Activated CD4-positive, alpha-beta T cell treated with anti-CD3 and anti-CD28 coated beads, Interleukin-2, amount 10 ng/mL, durations not matched to agents 7 days and 5 days (primary cell): ENCODE measurements at regions not wholly inside any gene's neighbourhood (a gene's known extent, or its start where the extent isn't known, plus 50 kb on each side); places are given as distances from the start of the nearest gene placed in this dataset.

Experiments
- CTCF ChIA-PET: fragments of 350-600 bp; sonication (Branson Sonifier 250); formaldehyde crosslinking; loops from one replicate; lab custom pipeline; 2021; ENCODE audit warnings: antibody characterized with exemption; lab: Charles Lee
- POLR2A ChIA-PET: fragments of 350-600 bp; sonication (Branson Sonifier 250); formaldehyde crosslinking; loops from one replicate; lab custom pipeline; 2021; ENCODE audit warnings: antibody characterized with exemption; lab: Charles Lee
- DNase-seq: peaks from one replicate; pipeline ENCODE4 v3.0.0-alpha.2; 2020
- H3K27ac Mint-ChIP-seq: one replicate; pipeline ENCODE4 v1.8.0; 2021; ENCODE audit warnings: mild to moderate bottlenecking, moderate library complexity, mixed read lengths
- H3K27me3 Mint-ChIP-seq: one replicate; pipeline ENCODE4 v1.8.0; 2021; ENCODE audit warnings: mixed read lengths
- H3K36me3 Mint-ChIP-seq: one replicate; pipeline ENCODE4 v1.8.0; 2021; ENCODE audit warnings: low read depth, mixed read lengths
- H3K4me1 Mint-ChIP-seq: one replicate; pipeline ENCODE4 v1.8.0; 2021; ENCODE audit warnings: mixed read lengths
- H3K4me3 Mint-ChIP-seq: one replicate; pipeline ENCODE4 v1.8.0; 2021; ENCODE audit warnings: mild to moderate bottlenecking, moderate library complexity, mixed read lengths
- H3K9me3 Mint-ChIP-seq: one replicate; pipeline ENCODE4 v1.8.0; 2021; ENCODE audit warnings: mixed read lengths

GRCh38 chr5:168015506-168015905 lies 275.9 kb upstream of the WWC1 start:
- Mint-ChIP-seq H3K36me3 (no peaks in the 10 kb centered on the region), H3K27me3 (peaks cover 5% of the 10 kb centered on the region), H3K27ac (no peak overlapping the region), H3K4me3 (no peak overlapping the region), H3K4me1 (no peaks in the 10 kb centered on the region), H3K9me3 (no peaks in the 10 kb centered on the region)
- CTCF ChIA-PET, result no interaction called here
- POLR2A ChIA-PET, result no interaction called here
- DNase-seq, result no peak

- no peak overlapping the region for H3K27ac Mint-ChIP-seq
- DNase-seq, result no peak
- no peaks in the 10 kb centered on the region for H3K4me1 Mint-ChIP-seq
- CTCF ChIA-PET, result no interaction called here
- no peak overlapping the region for H3K4me3 Mint-ChIP-seq
- no peaks in the 10 kb centered on the region for H3K9me3 Mint-ChIP-seq
- peaks cover 9% of the 10 kb centered on the region for H3K27me3 Mint-ChIP-seq
- POLR2A ChIA-PET, result no interaction called here
- no peaks in the 10 kb centered on the region for H3K36me3 Mint-ChIP-seq
Measured at GRCh38 chr5:168017313-168017712, 274.1 kb upstream of the WWC1 start.

GRCh38 chr5:168019143-168019542 lies 272.3 kb upstream of the WWC1 start:
- Mint-ChIP-seq H3K9me3 (no peaks in the 10 kb centered on the region), H3K4me3 (no peak overlapping the region), H3K36me3 (no peaks in the 10 kb centered on the region), H3K27me3 (peaks cover 9% of the 10 kb centered on the region), H3K27ac (no peak overlapping the region), H3K4me1 (no peaks in the 10 kb centered on the region)
- POLR2A ChIA-PET, result no interaction called here
- no peak for DNase-seq
- CTCF ChIA-PET, result no interaction called here

GRCh38 chr5:168020542-168021294 lies 270.7 kb upstream of the WWC1 start:
- no peaks in the 10 kb centered on the region for H3K4me1 Mint-ChIP-seq
- ChIA-PET POLR2A (no interaction called here), CTCF (no interaction called here)
- H3K4me3 Mint-ChIP-seq, result no peak overlapping the region
- H3K27me3 Mint-ChIP-seq, result peaks cover 9% of the 10 kb centered on the region
- H3K27ac Mint-ChIP-seq, result no peak overlapping the region
- H3K9me3 Mint-ChIP-seq, result no peaks in the 10 kb centered on the region
- no peak for DNase-seq
- H3K36me3 Mint-ChIP-seq, result no peaks in the 10 kb centered on the region

- POLR2A ChIA-PET, result no interaction called here
- CTCF ChIA-PET, result no interaction called here
- Mint-ChIP-seq H3K36me3 (no peaks in the 10 kb centered on the region), H3K27me3 (peaks cover 9% of the 10 kb centered on the region), H3K9me3 (no peaks in the 10 kb centered on the region), H3K4me3 (no peak overlapping the region), H3K4me1 (no peaks in the 10 kb centered on the region), H3K27ac (no peak overlapping the region)
- no peak for DNase-seq
Measured at GRCh38 chr5:168022446-168023169, 268.8 kb upstream of the WWC1 start.

- Mint-ChIP-seq H3K4me1 (no peaks in the 10 kb centered on the region), H3K27me3 (peaks cover 9% of the 10 kb centered on the region), H3K36me3 (no peaks in the 10 kb centered on the region), H3K27ac (no peak overlapping the region), H3K4me3 (no peak overlapping the region), H3K9me3 (no peaks in the 10 kb centered on the region)
- ChIA-PET POLR2A (no interaction called here), CTCF (no interaction called here)
- DNase-seq, result no peak
Measured at GRCh38 chr5:168023191-168023590, 268.3 kb upstream of the WWC1 start.

GRCh38 chr5:168024306-168024705 lies 267.1 kb upstream of the WWC1 start:
- Mint-ChIP-seq H3K27ac (no peak overlapping the region), H3K36me3 (no peaks in the 10 kb centered on the region), H3K4me1 (no peaks in the 10 kb centered on the region), H3K27me3 (peaks cover 9% of the 10 kb centered on the region), H3K9me3 (no peaks in the 10 kb centered on the region), H3K4me3 (no peak overlapping the region)
- POLR2A ChIA-PET, result no interaction called here
- CTCF ChIA-PET, result no interaction called here
- no peak for DNase-seq

- Mint-ChIP-seq H3K27me3 (no peaks in the 10 kb centered on the region), H3K4me3 (no peak overlapping the region), H3K36me3 (no peaks in the 10 kb centered on the region), H3K9me3 (peaks cover 3% of the 10 kb centered on the region), H3K27ac (no peak overlapping the region), H3K4me1 (no peaks in the 10 kb centered on the region)
- POLR2A ChIA-PET, result no interaction called here
- no peak for DNase-seq
- CTCF ChIA-PET, result no interaction called here
Measured at GRCh38 chr5:168027007-168027406, 264.4 kb upstream of the WWC1 start.

- Mint-ChIP-seq H3K36me3 (no peaks in the 10 kb centered on the region), H3K9me3 (peaks cover 3% of the 10 kb centered on the region), H3K27ac (no peak overlapping the region), H3K4me3 (no peak overlapping the region), H3K4me1 (no peaks in the 10 kb centered on the region), H3K27me3 (peaks cover 3% of the 10 kb centered on the region)
- CTCF ChIA-PET, result no interaction called here
- POLR2A ChIA-PET, result no interaction called here
- DNase-seq, result no peak
Measured at GRCh38 chr5:168030912-168031311, 260.5 kb upstream of the WWC1 start.

GRCh38 chr5:168031614-168032013 lies 259.8 kb upstream of the WWC1 start:
- ChIA-PET CTCF (no interaction called here), POLR2A (no interaction called here)
- peaks cover 3% of the 10 kb centered on the region for H3K27me3 Mint-ChIP-seq
- no peak overlapping the region for H3K4me3 Mint-ChIP-seq
- no peaks in the 10 kb centered on the region for H3K36me3 Mint-ChIP-seq
- DNase-seq, result no peak
- H3K4me1 Mint-ChIP-seq, result no peaks in the 10 kb centered on the region
- H3K9me3 Mint-ChIP-seq, result peaks cover 3% of the 10 kb centered on the region
- no peak overlapping the region for H3K27ac Mint-ChIP-seq

- H3K36me3 Mint-ChIP-seq, result no peaks in the 10 kb centered on the region
- no peak for DNase-seq
- no peaks in the 10 kb centered on the region for H3K4me1 Mint-ChIP-seq
- H3K27me3 Mint-ChIP-seq, result no peaks in the 10 kb centered on the region
- H3K27ac Mint-ChIP-seq, result no peak overlapping the region
- POLR2A ChIA-PET, result no interaction called here
- CTCF ChIA-PET, result no interaction called here
- H3K9me3 Mint-ChIP-seq, result no peaks in the 10 kb centered on the region
- no peak overlapping the region for H3K4me3 Mint-ChIP-seq
Measured at GRCh38 chr5:168039039-168039438, 252.4 kb upstream of the WWC1 start.

GRCh38 chr5:168039566-168040248 lies 251.7 kb upstream of the WWC1 start:
- Mint-ChIP-seq H3K27ac (no peak overlapping the region), H3K36me3 (no peaks in the 10 kb centered on the region), H3K27me3 (no peaks in the 10 kb centered on the region), H3K4me1 (no peaks in the 10 kb centered on the region), H3K4me3 (no peak overlapping the region), H3K9me3 (no peaks in the 10 kb centered on the region)
- CTCF ChIA-PET, result no interaction called here
- no peak for DNase-seq
- POLR2A ChIA-PET, result no interaction called here

- Mint-ChIP-seq H3K36me3 (no peaks in the 10 kb centered on the region), H3K27ac (no peak overlapping the region), H3K27me3 (no peaks in the 10 kb centered on the region), H3K4me3 (no peak overlapping the region), H3K4me1 (no peaks in the 10 kb centered on the region), H3K9me3 (no peaks in the 10 kb centered on the region)
- POLR2A ChIA-PET, result no interaction called here
- DNase-seq, result no peak
- CTCF ChIA-PET, result no interaction called here
Measured at GRCh38 chr5:168041583-168041982, 249.9 kb upstream of the WWC1 start.
